Activated CD4-positive, alpha-beta T cell treated with anti-CD3 and anti-CD28 coated beads, Interleukin-2, amount 50 U/mL, for 48 hours (primary cell): ENCODE measurements at regions not wholly inside any gene's neighbourhood (a gene's known extent, or its start where the extent isn't known, plus 50 kb on each side); places are given as distances from the start of the nearest gene placed in this dataset.

ENCODE experiments used
- DNase-seq, 2 experiments: peaks; one replicate each; pipeline ENCODE4 v3.0.0-alpha.2; 2020

GRCh38 chr13:65656740-65657329, 1573.3 kb downstream of the PCDH9 start:
- no peak for DNase-seq

DNA sequence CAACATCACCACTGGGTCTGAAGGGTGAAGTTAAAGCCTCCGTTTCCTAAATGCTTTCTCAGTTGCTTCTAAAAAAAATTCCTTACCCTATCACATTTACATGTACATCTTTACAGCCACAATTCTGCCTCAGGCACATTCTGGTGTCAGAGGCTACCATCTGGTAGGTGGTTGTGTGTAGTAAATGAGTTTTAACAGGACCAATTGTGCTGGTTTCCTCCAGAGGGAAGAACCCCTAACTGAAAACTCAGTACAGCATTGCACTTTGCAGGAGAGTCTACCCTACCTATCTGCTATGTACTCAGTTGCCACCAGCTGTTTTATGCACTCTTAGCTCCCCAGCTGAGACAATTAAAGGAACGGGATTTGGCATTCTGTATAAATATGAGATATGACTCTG, 1576.5 kb downstream of the PCDH9 start:
- DNase-seq: no peak

DNA sequence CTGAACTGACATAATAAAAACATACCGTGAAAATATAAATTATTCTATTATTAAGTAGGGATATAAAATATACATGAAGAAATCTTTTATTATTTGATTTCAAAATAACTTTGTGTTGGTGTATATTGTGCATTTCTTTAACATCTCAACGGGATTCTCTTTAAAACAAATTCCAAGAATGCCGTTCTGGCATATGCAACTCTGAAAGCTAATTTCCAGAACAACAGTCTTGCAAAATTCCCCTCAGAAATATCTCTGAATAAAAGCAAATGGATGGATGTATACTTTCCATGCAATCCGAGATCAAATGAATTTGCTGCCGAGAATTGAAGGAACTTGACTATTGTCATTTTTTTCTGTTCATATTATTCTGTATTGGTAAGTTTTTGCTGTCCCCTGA, 1579.8 kb downstream of the PCDH9 start:
- DNase-seq: no peak

DNA sequence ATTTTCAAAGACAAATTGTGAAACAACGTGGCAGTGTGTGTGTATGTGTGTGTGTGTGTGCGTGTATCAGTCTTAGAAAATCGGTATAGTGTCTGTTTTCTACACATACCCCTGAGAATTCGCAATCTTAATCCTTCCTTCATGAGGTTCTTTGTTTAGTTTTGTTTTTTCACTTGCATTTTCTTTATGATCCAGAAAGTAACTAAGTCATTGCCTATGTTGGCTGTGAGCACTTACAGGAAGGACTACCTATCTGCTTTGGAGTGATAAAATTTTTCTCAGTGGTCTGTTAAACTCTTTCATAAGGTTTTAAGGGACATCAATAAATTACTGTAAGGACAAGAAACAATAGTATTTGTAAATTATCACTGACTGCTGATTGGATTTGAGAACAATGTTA, 1587.1 kb downstream of the PCDH9 start:
- DNase-seq: no peak

GRCh38 chr13:65642301-65642700, 1587.8 kb downstream of the PCDH9 start:
- DNase-seq: no peak

- DNase-seq: no peak
These were observed 1591.5 kb downstream of the PCDH9 start for GRCh38 chr13:65638572-65639168.

DNA sequence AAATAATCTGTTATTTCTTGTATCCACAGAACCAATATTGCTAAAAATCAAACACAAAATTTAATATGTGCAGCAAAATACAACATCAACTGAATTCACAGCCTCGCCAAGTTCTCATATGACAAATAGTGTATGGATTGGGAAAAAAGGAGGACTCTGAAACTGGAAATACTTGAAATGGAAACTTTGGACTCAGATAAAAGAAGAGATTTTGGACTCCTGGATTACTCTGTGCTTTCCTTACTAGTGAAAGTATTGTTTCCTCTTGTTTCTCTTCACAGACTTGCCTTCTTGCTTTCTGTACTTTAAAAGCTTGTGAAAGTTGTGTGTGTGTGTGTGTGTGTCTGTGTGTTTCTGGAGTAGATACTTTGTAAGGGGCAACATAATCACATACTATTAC, 1596.3 kb downstream of the PCDH9 start:
- DNase-seq: no peak

GRCh38 chr13:65631078-65631477, 1599.1 kb downstream of the PCDH9 start:
- DNase-seq: no peak

DNA sequence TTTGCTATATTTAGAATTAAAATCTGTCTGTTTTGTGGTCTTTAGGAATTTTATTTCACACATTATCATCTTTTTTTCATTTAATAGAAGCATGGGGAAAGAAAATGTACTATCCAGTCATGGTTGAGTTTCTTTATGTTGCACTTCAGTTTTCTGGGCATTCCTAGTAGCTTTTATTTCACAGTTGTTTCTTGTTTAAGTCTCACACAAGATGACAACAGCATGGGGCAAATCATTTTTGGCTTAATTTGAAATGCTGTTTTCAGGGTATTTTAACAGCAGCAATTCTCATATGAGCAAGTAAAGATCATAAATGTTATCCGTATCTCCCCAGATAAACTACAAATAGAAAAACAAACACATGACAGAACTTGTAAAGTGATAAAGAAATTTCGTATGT, 1600.2 kb downstream of the PCDH9 start:
- no peak for DNase-seq

GRCh38 chr13:65623148-65623547, 1607.0 kb downstream of the PCDH9 start:
- no peak for DNase-seq

GRCh38 chr13:65615506-65615905, 1614.6 kb downstream of the PCDH9 start:
- DNase-seq: no peak

GRCh38 chr13:65613004-65613403, 1617.1 kb downstream of the PCDH9 start:
- DNase-seq: no peak

- no peak for DNase-seq
These were observed 1620.8 kb downstream of the PCDH9 start for GRCh38 chr13:65609350-65609749.

GRCh38 chr13:65606622-65607021, 1623.5 kb downstream of the PCDH9 start:
- no peak for DNase-seq

DNA sequence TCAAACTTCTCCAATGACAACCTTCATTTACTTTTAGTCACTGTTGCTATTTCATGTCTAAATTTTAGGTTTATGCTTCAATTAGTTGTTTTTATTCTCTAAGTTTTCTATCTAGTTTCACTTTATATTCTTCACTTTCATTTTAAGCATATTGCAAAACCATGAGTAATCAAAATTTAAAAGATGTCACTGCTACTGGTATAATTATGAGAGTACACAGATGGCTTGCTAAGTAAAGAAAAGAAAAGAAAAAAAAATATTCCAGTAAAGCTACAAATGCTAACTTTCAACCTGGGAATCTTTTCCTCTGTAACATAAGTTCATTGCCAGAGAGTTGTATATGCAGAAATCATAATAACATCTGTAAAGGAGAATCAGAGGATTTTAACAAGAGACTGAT, 1624.7 kb downstream of the PCDH9 start:
- no peak for DNase-seq

DNA sequence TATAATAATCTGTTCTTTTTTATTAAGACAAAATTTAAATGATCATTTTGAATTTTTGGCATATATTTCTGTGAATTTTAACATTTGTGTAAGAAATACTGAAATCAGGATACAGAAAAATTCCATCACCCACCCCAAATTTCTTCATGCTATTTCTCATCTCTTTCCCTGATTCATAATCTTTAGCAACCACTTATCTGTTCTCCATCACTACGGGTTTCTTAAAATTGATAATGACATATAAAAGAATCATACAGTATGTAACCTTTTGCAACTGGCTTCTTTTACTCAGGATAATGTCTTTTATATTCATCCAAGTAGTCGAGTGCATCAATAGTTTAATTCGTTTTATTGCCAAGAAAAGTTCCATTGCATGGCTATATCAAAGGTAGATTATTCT, 1627.0 kb downstream of the PCDH9 start:
- DNase-seq: no peak

- no peak for DNase-seq
These were observed 1628.3 kb downstream of the PCDH9 start for GRCh38 chr13:65601855-65602254.

DNA sequence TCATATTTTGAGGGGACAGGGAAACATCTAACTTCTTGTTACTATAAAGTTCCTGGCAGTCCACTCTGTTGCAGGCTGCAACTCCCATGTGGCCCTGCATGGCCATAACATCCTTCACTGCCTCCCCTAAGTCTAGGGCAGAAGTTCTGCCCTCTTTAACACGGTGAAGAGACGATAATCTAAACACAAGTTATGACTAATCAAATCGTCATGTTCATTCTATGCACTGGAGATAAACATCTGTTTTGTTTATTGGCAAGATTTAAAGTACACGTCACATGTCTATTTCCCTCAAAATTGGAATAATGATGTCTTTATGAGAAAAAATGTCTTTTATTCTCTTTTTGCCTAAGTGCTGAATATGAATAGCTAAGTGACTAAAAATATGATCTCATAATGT, 1629.4 kb downstream of the PCDH9 start:
- no peak for DNase-seq

DNA sequence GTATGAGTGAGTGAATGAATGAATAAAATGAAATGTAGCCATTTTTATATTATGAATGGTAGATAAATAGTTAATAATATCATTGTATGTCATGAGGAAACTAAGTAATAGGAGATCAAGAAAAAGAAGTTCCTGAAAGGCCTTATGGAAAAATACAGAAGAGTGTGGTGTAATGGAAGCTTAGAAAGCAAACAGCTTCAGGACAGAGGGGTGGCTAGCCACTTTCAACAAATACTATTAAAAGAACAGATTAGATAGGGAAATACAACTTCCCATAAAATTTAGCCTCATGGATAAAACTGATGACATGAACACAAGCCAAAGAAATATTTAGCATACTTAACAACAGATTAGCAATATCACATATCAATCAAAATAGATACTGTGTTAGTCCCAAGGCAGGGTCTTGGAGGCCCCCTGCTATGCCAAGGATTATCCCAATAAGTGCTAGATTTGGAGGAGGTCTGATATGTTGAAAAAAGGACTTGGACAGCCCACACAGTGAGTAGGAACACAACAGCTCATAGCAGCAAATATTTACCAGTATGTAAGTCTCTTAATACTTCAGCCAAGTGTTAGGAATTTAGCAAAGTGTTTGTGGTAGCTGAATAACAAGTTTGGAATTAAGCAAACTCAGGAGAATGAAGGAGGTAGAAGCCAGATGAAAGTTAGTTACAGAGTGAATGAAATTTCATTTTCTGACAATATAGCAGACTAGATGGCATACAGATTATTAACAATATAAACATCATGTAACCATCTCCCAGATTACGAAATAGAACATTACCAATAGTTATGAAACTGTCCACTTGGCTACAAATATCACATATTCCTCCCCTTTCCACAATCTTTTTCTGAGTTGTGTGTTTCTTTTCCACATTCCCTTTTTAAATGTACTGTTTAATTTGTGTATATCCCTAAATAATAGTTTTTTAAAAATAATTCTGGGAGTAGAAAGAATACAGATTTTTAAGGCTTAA, 1632.0 kb downstream of the PCDH9 start:
- DNase-seq: no peak

DNA sequence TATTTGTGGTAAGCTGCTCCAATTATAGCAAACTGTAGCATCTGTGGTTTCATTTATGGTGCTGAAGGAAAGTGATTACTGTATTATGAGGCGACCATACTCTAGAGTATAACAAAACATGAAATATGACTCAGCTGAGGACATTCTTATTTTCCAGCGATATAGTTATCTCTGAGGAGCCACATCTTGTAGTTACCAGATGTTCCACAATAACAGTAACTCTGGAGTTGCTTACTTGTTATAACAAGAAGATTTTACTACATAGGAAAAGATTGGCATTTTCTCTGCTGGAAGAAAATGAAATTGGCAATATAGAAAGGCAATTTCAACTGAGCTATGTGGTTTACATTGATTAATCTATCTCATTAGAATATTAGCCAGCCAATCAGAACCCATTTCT, 1634.2 kb downstream of the PCDH9 start:
- DNase-seq: no peak

DNA sequence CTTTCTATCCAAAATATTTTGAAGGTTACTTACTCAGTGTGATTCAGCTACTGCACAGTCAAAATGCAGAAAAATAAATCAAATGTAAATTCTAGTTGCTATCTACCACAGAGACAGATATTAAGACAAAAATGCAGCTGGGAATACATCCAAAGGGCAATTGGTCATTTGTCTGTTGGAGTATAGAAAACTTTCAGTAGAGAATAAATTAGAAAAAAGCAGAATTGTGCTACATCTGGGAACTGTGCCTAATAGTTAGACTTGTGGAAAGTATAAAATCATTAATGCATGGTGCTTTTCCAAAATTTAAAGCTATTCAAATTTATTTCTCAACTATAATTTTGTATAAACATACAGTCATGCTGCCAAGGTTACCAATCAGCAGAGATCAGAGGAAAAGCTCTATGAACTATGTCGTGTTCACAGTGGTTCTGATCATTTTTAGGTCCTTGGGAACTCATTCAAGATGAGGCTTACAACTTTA, 1635.8 kb downstream of the PCDH9 start:
- DNase-seq: no peak

GRCh38 chr13:65593298-65593874, 1636.8 kb downstream of the PCDH9 start:
- DNase-seq: no peak

GRCh38 chr13:65592731-65593130, 1637.4 kb downstream of the PCDH9 start:
- DNase-seq: no peak

DNA sequence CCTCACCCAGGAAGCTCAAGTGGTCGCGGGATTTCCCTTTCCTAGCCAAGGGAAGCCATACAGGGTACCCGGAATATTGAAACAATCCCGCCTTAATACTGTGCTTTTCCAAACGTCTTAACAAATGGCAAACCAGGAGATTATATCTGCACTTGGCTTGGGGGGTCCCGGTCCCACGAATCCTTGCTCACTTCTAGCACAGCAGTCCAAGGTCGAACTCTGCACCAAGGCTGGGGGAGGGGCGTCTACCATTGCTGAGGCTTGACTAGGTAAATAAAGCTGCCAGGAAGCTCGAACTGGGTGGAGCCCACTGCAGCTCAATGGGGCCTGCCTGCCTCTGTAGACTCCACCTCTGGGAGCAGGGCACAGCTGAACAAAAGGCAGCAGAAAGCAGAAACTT, 1644.8 kb downstream of the PCDH9 start:
- no peak for DNase-seq
